Activated naive CD4-positive, alpha-beta T cell treated with anti-CD3 and anti-CD28 coated beads, Interleukin-2, amount 50 U/mL, for 24 hours (primary cell): ENCODE measurements at regions not wholly inside any gene's neighbourhood (a gene's known extent, or its start where the extent isn't known, plus 50 kb on each side); places are given as distances from the start of the nearest gene placed in this dataset.

Experiments
- H3K27ac Mint-ChIP-seq: one replicate; pipeline ENCODE4 v1.8.0; 2021; ENCODE audit warnings: mild to moderate bottlenecking, mixed read lengths
- H3K27me3 Mint-ChIP-seq: one replicate; pipeline ENCODE4 v1.8.0; 2021; ENCODE audit warnings: mixed read lengths
- H3K36me3 Mint-ChIP-seq: one replicate; pipeline ENCODE4 v1.8.0; 2021; ENCODE audit warnings: mixed read lengths
- H3K4me1 Mint-ChIP-seq: one replicate; pipeline ENCODE4 v1.8.0; 2021; ENCODE audit warnings: mixed read lengths
- H3K4me3 Mint-ChIP-seq: one replicate; pipeline ENCODE4 v1.8.0; 2021; ENCODE audit warnings: mild to moderate bottlenecking, mixed read lengths
- H3K9me3 Mint-ChIP-seq: one replicate; pipeline ENCODE4 v1.8.0; 2021; ENCODE audit warnings: mixed read lengths

- no peak overlapping the region for H3K4me3 Mint-ChIP-seq
- no peaks in the 10 kb centered on the region for H3K36me3 Mint-ChIP-seq
- H3K4me1 Mint-ChIP-seq = no peaks in the 10 kb centered on the region
- H3K27ac Mint-ChIP-seq = no peak overlapping the region
- no peaks in the 10 kb centered on the region for H3K27me3 Mint-ChIP-seq
- H3K9me3 Mint-ChIP-seq = peaks cover 22% of the 10 kb centered on the region
Measured at GRCh38 chr4:46459308-46459707, 69.4 kb upstream of the GABRA2 start.

GRCh38 chr4:46450556-46450955 lies 60.6 kb upstream of the GABRA2 start:
- Mint-ChIP-seq H3K4me1 (no peaks in the 10 kb centered on the region), H3K36me3 (no peaks in the 10 kb centered on the region), H3K27ac (no peak overlapping the region), H3K27me3 (no peaks in the 10 kb centered on the region), H3K4me3 (no peak overlapping the region), H3K9me3 (peaks cover 6% of the 10 kb centered on the region)

- no peaks in the 10 kb centered on the region for H3K27me3 Mint-ChIP-seq
- no peaks in the 10 kb centered on the region for H3K36me3 Mint-ChIP-seq
- no peak overlapping the region for H3K4me3 Mint-ChIP-seq
- no peak overlapping the region for H3K27ac Mint-ChIP-seq
- H3K9me3 Mint-ChIP-seq = peaks cover 3% of the 10 kb centered on the region
- H3K4me1 Mint-ChIP-seq = no peaks in the 10 kb centered on the region
Measured at GRCh38 chr4:46445710-46446314, 55.9 kb upstream of the GABRA2 start.

GRCh38 chr4:46444318-46445000 lies 54.5 kb upstream of the GABRA2 start:
- no peaks in the 10 kb centered on the region for H3K36me3 Mint-ChIP-seq
- no peak overlapping the region for H3K4me3 Mint-ChIP-seq
- H3K27me3 Mint-ChIP-seq = no peaks in the 10 kb centered on the region
- H3K4me1 Mint-ChIP-seq = no peaks in the 10 kb centered on the region
- H3K9me3 Mint-ChIP-seq = peaks cover 9% of the 10 kb centered on the region
- H3K27ac Mint-ChIP-seq = no peak overlapping the region

GRCh38 chr4:46442963-46443362 lies 53.0 kb upstream of the GABRA2 start:
- no peaks in the 10 kb centered on the region for H3K36me3 Mint-ChIP-seq
- no peaks in the 10 kb centered on the region for H3K4me1 Mint-ChIP-seq
- no peaks in the 10 kb centered on the region for H3K27me3 Mint-ChIP-seq
- H3K27ac Mint-ChIP-seq = no peak overlapping the region
- H3K4me3 Mint-ChIP-seq = no peak overlapping the region
- peaks cover 9% of the 10 kb centered on the region for H3K9me3 Mint-ChIP-seq

- H3K9me3 Mint-ChIP-seq = peaks cover 9% of the 10 kb centered on the region
- H3K27ac Mint-ChIP-seq = no peak overlapping the region
- no peaks in the 10 kb centered on the region for H3K4me1 Mint-ChIP-seq
- H3K36me3 Mint-ChIP-seq = no peaks in the 10 kb centered on the region
- H3K27me3 Mint-ChIP-seq = no peaks in the 10 kb centered on the region
- H3K4me3 Mint-ChIP-seq = no peak overlapping the region
Measured at GRCh38 chr4:46441136-46441859, 51.4 kb upstream of the GABRA2 start.
